ENCODE measurements at regions not wholly inside any gene's neighbourhood (a gene's known extent, or its start where the extent isn't known, plus 50 kb on each side); places are given as distances from the start of the nearest gene placed in this dataset.

GRCh38 chrX:112164420-112164819 is 81.8 kb upstream of the TRPC5 start:
- TF ChIP-seq, protein P1, sequence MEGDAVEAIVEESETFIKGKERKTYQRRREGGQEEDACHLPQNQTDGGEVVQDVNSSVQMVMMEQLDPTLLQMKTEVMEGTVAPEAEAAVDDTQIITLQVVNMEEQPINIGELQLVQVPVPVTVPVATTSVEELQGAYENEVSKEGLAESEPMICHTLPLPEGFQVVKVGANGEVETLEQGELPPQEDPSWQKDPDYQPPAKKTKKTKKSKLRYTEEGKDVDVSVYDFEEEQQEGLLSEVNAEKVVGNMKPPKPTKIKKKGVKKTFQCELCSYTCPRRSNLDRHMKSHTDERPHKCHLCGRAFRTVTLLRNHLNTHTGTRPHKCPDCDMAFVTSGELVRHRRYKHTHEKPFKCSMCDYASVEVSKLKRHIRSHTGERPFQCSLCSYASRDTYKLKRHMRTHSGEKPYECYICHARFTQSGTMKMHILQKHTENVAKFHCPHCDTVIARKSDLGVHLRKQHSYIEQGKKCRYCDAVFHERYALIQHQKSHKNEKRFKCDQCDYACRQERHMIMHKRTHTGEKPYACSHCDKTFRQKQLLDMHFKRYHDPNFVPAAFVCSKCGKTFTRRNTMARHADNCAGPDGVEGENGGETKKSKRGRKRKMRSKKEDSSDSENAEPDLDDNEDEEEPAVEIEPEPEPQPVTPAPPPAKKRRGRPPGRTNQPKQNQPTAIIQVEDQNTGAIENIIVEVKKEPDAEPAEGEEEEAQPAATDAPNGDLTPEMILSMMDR (IDR thresholded peaks at IDR 0.05): no peak
- no peak for TF ChIP-seq POLR2A (IDR thresholded peaks at IDR 0.05)
